ENCODE measurements at regions not wholly inside any gene's neighbourhood (a gene's known extent, or its start where the extent isn't known, plus 50 kb on each side); places are given as distances from the start of the nearest gene placed in this dataset.
A peak's percentile ranks its signal among the peaks of the same experiment; 100 is the strongest.

DNA sequence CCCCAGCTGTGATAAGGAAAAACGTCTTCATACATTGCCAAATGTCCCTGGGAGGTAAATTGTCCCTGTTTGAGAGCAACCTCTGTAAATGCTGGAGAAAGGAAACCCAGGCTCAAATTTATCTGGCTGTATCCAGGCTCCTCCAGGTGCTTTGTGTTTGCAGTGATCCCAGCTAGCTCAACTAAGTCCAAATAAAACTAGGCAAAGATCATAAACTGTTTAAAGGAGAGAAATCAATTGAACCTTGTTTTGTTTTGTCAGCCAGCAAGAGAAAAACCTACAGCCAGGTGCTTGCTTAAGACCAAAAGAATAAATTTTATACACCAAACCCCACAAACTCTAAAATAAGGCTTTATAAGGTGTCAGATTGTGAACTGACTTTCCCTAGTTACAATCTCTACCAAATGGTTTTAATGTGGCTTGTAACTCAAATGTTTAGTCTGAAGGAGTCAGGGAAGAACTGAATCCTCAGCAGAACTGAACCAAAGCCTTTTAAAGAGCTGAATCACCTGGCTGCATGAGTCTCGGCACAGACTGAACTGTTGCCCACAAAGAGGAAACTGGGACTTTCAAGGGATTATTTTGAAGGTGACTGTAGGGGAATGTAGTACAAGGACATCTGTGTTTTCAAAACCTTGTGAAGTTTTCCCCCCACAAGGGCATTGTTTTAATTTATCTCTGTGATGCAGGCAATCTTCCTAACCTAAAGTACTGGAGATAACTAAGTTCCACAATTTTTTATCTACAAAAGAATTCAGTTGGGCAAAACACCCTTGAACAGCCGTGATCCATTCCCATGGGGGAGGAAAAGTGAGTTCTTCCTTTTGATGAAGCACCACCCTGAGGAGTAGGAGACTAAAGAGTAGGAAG, 201.7 kb upstream of the TARS1 start:
- intact Hi-C loops (cut with DNase I; ENCODE audit: low total_unique reads), result no loop called here
- no peaks in the 10 kb centered on the region for H3K4me1 ChIP-seq
- no peak for TF ChIP-seq CTCF (IDR thresholded peaks at IDR 0.05)
- H3K9me3 ChIP-seq, result no peaks in the 10 kb centered on the region
- no peak overlapping the region for H3K4me3 ChIP-seq
- DNase-seq, result no peak
- no peaks in the 10 kb centered on the region for H3K36me3 ChIP-seq
- H3K27ac ChIP-seq, result no peak overlapping the region
- no peaks in the 10 kb centered on the region for H3K27me3 ChIP-seq

DNA sequence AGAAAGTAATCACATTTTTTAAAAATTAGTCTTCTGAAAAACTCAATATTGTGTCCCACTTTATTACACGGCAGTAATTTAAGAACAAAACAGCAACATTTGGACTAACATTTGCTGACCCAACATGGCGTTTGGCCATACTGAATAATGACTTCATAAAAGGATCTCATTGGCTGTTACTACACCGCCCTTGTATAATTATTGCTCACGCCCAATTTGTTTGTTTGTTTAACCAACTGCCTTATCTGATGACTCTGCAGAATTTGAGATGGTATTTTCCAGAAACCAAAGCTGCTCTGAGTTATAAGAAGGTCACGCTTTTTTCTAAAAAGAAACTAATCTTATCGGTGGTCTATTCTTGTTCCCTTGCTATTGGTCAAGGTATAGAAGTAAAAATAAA, 200.2 kb upstream of the TARS1 start:
- no peak for DNase-seq

DNA sequence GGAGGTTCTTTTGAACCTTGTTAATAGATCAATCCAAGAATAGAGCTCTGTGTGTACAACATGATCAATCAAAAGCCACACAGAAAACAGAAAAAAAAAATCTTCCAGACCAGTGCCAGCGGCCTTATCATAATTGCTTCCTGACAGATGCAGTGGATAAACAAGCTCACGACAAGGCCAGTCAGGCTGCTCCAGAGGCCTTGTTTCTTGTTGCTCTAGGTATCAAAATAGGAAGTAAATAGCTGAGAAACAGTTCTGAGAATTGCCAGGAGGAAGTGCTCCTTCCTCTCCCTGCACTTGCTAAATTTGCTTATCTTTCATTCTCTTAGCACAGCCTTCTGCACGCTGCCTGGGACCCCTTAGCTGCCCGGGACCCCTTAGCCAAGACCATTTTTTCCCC, 199.0 kb upstream of the TARS1 start:
- intact Hi-C loops (cut with DNase I; ENCODE audit: low total_unique reads), result no loop called here
- Histone ChIP-seq H3K36me3 (no peaks in the 10 kb centered on the region), H3K27ac (no peak overlapping the region), H3K4me3 (no peak overlapping the region), H3K27me3 (no peaks in the 10 kb centered on the region), H3K4me1 (peaks cover 0 to 4% (median 0%) of the 10 kb centered on the region in 4 donors), H3K9me3 (no peaks in the 10 kb centered on the region)
- peak in 1 of 2 donors; percentile 19 for DNase-seq
- no peak for TF ChIP-seq CTCF (IDR thresholded peaks at IDR 0.05)

More for the DNA sequence above, 200.2 kb upstream of the TARS1 start:
- intact Hi-C loops (cut with DNase I; ENCODE audit: low total_unique reads), result no loop called here
- no peak for TF ChIP-seq CTCF (IDR thresholded peaks at IDR 0.05)
- Histone ChIP-seq H3K4me3 (no peak overlapping the region), H3K9me3 (no peaks in the 10 kb centered on the region), H3K27ac (no peak overlapping the region), H3K27me3 (no peaks in the 10 kb centered on the region), H3K4me1 (peaks cover 0 to 4% (median 0%) of the 10 kb centered on the region in 4 donors), H3K36me3 (no peaks in the 10 kb centered on the region)

DNA sequence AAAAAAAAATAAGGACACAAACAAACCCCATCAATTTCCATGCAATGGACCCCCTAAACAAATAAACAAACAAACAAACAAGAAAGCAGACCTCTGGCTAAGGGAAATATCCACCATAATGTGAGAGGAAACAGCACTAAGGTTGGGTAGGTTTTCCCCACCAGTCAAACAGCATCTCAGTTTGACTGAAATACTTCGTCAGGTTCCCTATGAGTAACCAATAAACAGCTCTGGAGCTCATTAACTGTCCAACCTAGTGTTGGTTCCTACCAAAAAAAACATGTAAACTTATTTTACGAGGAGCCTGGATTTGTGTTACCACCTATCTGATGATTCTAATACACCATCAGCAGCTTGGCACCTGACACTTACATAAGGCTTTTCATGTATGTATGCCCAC, 198.5 kb upstream of the TARS1 start:
- no peaks in the 10 kb centered on the region for H3K27me3 ChIP-seq
- no peak for TF ChIP-seq CTCF (IDR thresholded peaks at IDR 0.05)
- intact Hi-C loops (cut with DNase I; ENCODE audit: low total_unique reads), result no loop called here
- H3K36me3 ChIP-seq, result no peaks in the 10 kb centered on the region
- no peaks in the 10 kb centered on the region for H3K9me3 ChIP-seq
- H3K27ac ChIP-seq, result no peak overlapping the region
- H3K4me3 ChIP-seq, result no peak overlapping the region
- DNase-seq, result no peak
- peaks cover 0 to 4% (median 0%) of the 10 kb centered on the region in 4 donors for H3K4me1 ChIP-seq

DNA sequence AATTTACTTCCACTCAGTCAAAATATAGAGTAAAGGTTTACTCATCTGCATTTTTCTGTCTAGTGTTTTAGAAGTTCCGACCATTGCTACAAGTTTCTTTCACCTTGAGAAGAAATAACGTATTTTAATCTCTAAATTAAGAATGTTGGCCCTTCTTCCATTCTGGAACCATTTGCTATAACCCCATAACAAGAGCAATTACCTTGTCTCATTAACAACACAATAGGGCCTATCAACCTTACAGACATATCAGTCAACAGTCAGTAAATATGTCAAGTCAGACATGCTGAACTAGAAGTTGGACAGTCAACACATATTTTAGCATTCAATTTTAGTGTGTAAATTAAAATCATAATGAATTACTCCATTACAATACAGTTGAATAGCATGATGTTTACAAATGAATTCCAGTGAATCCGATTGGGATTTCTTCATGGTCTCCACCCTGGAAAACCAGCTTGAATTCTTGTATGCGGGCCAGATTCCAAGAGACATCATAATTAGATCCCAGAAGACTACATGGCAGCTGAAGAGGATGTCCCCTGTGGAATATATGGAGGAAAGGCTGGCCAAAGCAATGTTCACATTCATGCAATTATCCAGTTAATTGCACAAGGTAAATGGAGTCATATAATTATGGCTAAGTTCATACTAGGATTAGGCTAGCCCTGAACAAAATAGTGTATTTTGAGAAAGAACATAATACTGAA, 196.2 kb upstream of the TARS1 start:
- intact Hi-C loops (cut with DNase I; ENCODE audit: low total_unique reads), result no loop called here
- Histone ChIP-seq H3K27me3 (no peaks in the 10 kb centered on the region), H3K36me3 (no peaks in the 10 kb centered on the region), H3K27ac (no peak overlapping the region), H3K9me3 (no peaks in the 10 kb centered on the region), H3K4me3 (no peak overlapping the region), H3K4me1 (peaks cover 0 to 4% (median 0%) of the 10 kb centered on the region in 4 donors)
- no peak for DNase-seq
- no peak for TF ChIP-seq CTCF (IDR thresholded peaks at IDR 0.05)
